GM12872 (cell line): ENCODE measurements at regions not wholly inside any gene's neighbourhood (a gene's known extent, or its start where the extent isn't known, plus 50 kb on each side); places are given as distances from the start of the nearest gene placed in this dataset.

Experiments
- TF ChIP-seq, protein P1 (sequence below): IDR thresholded peaks from 3 replicates; pipeline ENCODE4 v1.5.1; 2011; ENCODE audit warnings: low read depth, mild to moderate bottlenecking, low read length, moderate library complexity; ENCODE audit not compliant: insufficient read depth

GRCh38 chr4:179747218-179747910 lies 2305.1 kb upstream of the AGA start:
- TF ChIP-seq, protein P1, sequence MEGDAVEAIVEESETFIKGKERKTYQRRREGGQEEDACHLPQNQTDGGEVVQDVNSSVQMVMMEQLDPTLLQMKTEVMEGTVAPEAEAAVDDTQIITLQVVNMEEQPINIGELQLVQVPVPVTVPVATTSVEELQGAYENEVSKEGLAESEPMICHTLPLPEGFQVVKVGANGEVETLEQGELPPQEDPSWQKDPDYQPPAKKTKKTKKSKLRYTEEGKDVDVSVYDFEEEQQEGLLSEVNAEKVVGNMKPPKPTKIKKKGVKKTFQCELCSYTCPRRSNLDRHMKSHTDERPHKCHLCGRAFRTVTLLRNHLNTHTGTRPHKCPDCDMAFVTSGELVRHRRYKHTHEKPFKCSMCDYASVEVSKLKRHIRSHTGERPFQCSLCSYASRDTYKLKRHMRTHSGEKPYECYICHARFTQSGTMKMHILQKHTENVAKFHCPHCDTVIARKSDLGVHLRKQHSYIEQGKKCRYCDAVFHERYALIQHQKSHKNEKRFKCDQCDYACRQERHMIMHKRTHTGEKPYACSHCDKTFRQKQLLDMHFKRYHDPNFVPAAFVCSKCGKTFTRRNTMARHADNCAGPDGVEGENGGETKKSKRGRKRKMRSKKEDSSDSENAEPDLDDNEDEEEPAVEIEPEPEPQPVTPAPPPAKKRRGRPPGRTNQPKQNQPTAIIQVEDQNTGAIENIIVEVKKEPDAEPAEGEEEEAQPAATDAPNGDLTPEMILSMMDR = no peak

DNA sequence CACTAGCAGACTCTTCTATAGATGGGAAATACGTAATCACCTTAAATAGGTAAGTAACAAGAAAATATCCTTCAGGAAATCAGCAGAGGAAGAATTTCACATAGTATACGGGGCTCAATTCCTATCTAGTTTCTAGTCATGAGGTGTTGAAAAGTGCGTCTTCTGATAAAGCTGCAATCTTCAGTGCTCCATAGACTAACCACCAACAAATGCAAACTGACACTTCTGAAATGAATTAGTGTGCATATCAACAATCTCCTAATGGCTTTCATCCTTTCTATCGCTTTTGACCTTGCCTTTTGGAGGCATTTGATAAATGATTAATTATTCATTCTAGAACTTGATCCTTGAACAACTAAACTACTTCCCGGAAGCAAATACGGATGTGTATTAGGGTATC lies 2306.6 kb upstream of the AGA start:
- TF ChIP-seq, protein P1 = no peak

DNA sequence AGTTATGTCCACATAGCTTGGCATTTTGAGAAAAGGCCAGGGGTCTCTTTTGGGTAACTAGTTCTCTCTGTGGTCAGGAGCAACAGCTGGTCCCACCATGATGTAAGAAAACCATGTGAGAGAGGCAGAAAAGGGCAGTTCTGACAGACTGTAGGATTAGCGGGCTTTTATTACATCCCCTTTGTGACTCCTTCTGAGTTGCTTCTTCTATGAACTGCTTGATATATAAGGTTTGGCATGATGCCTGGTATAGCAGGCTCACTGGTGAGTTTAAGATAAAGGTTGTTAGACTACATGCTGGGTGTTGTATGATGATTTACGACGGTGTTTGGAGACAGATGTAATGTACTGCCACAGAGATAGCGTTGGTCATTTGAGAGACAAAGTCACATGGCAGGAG lies 2308.1 kb upstream of the AGA start:
- TF ChIP-seq, protein P1 = no peak

GRCh38 chr4:179751669-179752068 lies 2309.4 kb upstream of the AGA start:
- TF ChIP-seq, protein P1 = no peak

GRCh38 chr4:179755322-179755721 lies 2313.1 kb upstream of the AGA start:
- TF ChIP-seq, protein P1 = no peak

DNA sequence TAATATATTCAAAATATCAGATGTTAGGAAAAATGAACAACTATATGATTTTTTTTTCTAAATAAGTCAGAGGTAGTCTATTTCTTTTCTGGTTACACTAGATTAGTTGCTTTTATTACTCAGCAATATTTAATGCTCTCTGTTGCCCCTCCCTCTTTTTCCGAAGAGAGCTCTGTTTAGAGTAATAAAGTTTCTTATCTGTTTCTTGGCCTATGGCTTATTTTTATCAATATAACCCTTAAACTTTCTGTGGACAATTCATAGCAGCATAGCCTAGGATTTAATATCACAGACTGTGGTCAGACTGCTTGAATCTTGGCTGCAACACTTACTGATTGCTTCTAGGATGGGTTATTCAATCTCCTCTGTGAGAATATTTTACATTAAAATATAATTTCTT lies 2315.4 kb upstream of the AGA start:
- TF ChIP-seq, protein P1 = no peak

DNA sequence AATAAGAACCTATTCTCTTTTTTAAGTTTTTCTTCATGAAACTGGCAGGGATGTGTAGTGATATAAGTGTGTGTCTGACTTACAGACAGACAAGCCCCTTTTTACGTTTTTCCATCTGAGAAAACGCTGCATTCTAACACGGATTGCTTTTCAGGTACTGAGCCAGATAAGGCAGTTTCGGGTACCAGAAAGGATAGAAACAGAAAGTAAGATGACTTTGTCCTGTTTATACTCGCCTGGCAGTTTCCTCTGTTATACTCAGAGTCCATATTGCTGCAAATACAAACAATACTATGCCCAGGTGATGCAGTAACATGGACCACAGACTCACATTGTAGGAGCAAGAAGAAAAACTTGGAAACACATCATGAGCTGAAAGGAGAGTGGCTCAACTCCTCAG lies 2320.6 kb upstream of the AGA start:
- TF ChIP-seq, protein P1 = no peak

GRCh38 chr4:179766938-179767337 lies 2324.7 kb upstream of the AGA start:
- TF ChIP-seq, protein P1 = no peak
